Activated T-helper 2 cell treated with anti-CD3 and anti-CD28 coated beads, Interferon-gamma antibody, Interleukin-2, Interleukin-4, amounts not matched to agents 10 μg/mL and 5 μg/mL and 100 μg/mL, durations not matched to agents 14 hours and 24 hours and 36 hours (primary cell): ENCODE measurements at regions not wholly inside any gene's neighbourhood (a gene's known extent, or its start where the extent isn't known, plus 50 kb on each side); places are given as distances from the start of the nearest gene placed in this dataset.
A peak's percentile ranks its signal among the peaks of the same experiment; 100 is the strongest.

Source experiments
- DNase-seq: peaks from one replicate; pipeline ENCODE4 v3.0.0; 2021; ENCODE audit warnings: low spot score
- H3K27ac Mint-ChIP-seq: one replicate; pipeline ENCODE4 v1.8.0; 2021; ENCODE audit warnings: mixed read lengths
- H3K27me3 Mint-ChIP-seq: one replicate; pipeline ENCODE4 v1.8.0; 2021; ENCODE audit warnings: low read depth, mixed read lengths
- H3K36me3 Mint-ChIP-seq: one replicate; pipeline ENCODE4 v1.8.0; 2021; ENCODE audit warnings: low read depth, mixed read lengths
- H3K4me1 Mint-ChIP-seq: one replicate; pipeline ENCODE4 v1.8.0; 2021; ENCODE audit warnings: low read depth, mixed read lengths
- H3K4me3 Mint-ChIP-seq: one replicate; pipeline ENCODE4 v1.8.0; 2021; ENCODE audit warnings: low read depth, mild to moderate bottlenecking, moderate library complexity, mixed read lengths
- H3K9me3 Mint-ChIP-seq: one replicate; pipeline ENCODE4 v1.8.0; 2021; ENCODE audit warnings: mixed read lengths
- intact Hi-C: fragments of 100-400 bp; cut with micrococcal nuclease; formaldehyde crosslinking; loops from one replicate; pipeline ENCODE4 v1.15.1; 2023

DNA sequence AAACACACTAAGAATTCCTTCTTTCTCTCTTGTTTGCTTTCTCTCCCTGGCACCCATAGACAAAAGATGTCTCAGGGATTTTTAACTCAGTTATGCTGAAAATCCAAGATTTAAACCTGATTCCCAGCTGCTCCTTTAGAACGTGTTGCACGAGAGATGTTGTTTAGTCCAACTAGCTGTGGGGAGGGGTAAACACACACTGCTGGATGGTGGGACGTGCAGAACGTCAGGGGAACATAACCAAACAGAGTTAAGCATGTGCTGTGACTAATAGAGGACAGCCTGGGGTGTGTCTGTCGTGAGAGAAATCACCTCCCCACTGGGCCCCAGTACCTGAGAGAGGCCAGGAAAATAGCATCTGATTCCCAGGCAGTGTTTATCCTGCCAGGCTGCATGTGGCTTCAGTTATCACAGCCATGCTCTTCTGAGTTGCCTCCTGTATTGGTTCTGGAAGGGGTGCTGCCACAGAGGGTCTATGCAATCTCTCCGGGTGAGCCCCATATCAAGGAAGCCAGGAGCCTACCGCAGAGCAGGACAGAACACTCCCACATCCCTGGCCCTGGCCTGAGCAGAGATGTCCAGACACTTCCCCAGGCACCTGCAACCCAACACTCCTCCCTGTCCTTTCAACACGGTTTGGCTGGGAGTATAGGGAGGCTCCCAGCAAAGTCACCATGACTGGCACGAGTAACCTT is 112.7 kb upstream of the EGLN3 start:
- intact Hi-C loops, result no loop called here
- Mint-ChIP-seq H3K27me3 (peaks cover 27% of the 10 kb centered on the region), H3K4me1 (peaks cover 22% of the 10 kb centered on the region), H3K36me3 (peaks cover 6% of the 10 kb centered on the region), H3K27ac (no peak overlapping the region), H3K4me3 (no peak overlapping the region), H3K9me3 (peaks cover 11% of the 10 kb centered on the region)
- DNase-seq, result no peak

DNA sequence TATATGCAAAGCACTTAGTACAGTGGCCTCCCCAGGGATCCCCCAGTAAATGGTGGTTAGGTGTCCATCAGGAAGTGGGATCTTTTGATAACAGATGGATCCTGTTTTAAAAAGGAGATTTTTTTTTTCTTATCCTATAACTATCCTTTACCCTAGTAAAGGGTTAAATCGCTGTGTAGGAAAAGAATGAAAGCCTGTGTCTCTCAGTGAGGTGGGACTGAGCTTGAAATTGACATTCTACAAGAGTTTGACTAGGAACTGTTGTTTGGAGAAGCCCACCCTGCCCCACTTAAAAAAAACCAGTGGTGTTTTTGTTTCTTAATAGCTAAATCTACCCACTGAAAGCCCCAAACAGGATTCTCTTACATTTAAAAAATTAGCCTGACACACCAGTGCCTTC is 112.2 kb upstream of the EGLN3 start:
- H3K27me3 Mint-ChIP-seq, result peaks cover 24% of the 10 kb centered on the region
- peaks cover 22% of the 10 kb centered on the region for H3K4me1 Mint-ChIP-seq
- no peak overlapping the region for H3K27ac Mint-ChIP-seq
- no peak overlapping the region for H3K4me3 Mint-ChIP-seq
- H3K36me3 Mint-ChIP-seq, result peaks cover under 1% of the 10 kb centered on the region
- H3K9me3 Mint-ChIP-seq, result peaks cover 5% of the 10 kb centered on the region
- no peak for DNase-seq
- intact Hi-C loops, result no loop called here

DNA sequence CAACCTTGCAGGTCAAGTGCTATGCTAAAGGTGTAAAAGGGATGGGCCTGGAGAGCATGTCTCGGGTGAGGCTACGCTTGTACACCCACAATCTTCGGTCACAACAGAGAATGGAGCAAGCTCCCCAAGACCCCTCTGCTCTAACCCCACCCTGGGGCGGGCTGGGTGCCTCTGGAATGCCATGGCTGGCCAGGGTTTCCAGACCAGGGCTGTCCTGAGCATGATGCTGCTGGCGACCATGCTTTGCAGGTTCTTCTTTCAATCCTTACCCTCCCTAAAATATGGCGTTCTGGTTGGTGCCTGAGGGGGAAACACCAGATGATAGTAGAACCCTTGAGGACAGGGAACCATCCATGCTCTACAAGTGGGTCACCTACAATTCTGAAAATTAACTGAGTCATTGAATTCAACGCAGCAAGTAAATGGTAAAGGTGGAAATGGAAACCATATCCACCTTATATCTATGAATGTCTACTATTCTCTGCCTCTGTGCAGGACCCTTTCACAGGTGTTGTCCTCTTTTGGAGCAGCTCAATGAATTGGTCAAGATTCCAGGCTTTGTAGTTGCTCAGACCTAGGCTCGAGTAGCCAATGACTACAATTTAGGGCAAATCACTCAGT is 111.6 kb upstream of the EGLN3 start:
- Mint-ChIP-seq H3K36me3 (no peaks in the 10 kb centered on the region), H3K27me3 (peaks cover 24% of the 10 kb centered on the region), H3K4me1 (peaks cover 23% of the 10 kb centered on the region), H3K27ac (no peak overlapping the region), H3K9me3 (peaks cover 3% of the 10 kb centered on the region), H3K4me3 (no peak overlapping the region)
- no peak for DNase-seq
- intact Hi-C loops, result no loop called here

DNA sequence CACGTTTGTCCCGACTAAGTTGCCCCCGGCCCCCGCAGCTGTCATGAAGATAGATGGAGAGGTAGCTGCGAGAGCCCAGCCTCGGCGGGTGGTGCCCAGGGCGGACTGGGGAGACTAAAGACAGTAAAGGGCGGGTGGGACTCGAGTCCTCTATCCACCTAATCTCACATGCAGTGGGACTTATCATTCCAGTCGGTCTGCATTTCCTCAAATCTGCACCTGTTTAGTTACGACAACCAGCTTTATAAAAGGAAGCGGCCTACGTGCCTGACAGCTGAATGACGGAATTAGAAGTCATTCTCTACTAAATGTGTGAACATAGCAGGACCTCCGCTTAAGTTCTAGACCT is 109.8 kb upstream of the EGLN3 start:
- intact Hi-C loops, result loop anchor here (1.0 to 2.0 kb wide), 2 partner anchors 16 to 34 kb away; no protein-coding TSS in a partner anchor
- Mint-ChIP-seq H3K27ac (peak overlapping the region; percentile 86), H3K36me3 (no peaks in the 10 kb centered on the region), H3K4me3 (peak overlapping the region; percentile 83), H3K27me3 (peaks cover 20% of the 10 kb centered on the region), H3K4me1 (peaks cover 35% of the 10 kb centered on the region), H3K9me3 (no peaks in the 10 kb centered on the region)
- DNase-seq, result no peak

DNA sequence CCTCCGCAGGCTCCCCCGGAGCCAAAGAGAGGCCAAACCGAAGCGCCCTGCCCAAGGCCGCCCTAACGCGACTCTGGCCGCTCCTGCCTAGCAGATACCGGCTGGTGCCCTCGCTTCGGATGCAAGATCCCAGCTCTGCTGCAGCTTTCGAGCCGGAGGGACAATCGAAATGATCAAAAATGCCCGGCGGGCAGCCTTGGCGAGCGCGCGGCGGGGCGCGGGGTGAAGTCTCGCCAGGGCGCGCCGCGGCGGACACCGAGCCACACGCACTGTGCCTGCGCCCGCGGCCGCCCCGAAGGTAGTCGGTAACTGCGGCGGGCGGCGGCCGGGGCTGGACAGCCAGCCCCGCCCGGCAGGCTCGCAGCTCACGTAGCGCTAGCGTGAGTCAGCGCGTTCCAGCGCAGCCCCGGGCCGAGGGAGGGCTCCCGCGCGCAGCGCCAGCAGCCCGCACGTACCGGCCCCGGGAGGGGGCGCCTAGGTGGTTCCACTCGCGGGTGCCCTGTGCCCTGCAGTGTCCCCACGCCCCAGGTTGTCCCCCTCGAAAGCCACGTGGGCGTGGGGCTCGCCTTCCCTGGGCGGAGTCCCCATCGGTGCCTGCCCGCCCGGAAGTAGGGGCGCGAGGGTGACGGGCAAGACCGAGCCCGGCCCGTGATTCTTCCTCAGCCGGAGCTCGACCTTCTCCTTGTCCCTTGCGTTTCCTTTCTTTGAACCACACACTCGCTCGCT is 109.2 kb upstream of the EGLN3 start:
- peak; percentile 59 for DNase-seq
- Mint-ChIP-seq H3K27ac (peak overlapping the region; percentile 86), H3K9me3 (no peaks in the 10 kb centered on the region), H3K36me3 (no peaks in the 10 kb centered on the region), H3K4me3 (peak overlapping the region; percentile 83), H3K27me3 (peaks cover 20% of the 10 kb centered on the region), H3K4me1 (peaks cover 40% of the 10 kb centered on the region)
- intact Hi-C loops, result loop anchor here (1.0 to 5.0 kb wide), 3 partner anchors 15 to 108 kb away; partner anchors contain the start of gene EGLN3

DNA sequence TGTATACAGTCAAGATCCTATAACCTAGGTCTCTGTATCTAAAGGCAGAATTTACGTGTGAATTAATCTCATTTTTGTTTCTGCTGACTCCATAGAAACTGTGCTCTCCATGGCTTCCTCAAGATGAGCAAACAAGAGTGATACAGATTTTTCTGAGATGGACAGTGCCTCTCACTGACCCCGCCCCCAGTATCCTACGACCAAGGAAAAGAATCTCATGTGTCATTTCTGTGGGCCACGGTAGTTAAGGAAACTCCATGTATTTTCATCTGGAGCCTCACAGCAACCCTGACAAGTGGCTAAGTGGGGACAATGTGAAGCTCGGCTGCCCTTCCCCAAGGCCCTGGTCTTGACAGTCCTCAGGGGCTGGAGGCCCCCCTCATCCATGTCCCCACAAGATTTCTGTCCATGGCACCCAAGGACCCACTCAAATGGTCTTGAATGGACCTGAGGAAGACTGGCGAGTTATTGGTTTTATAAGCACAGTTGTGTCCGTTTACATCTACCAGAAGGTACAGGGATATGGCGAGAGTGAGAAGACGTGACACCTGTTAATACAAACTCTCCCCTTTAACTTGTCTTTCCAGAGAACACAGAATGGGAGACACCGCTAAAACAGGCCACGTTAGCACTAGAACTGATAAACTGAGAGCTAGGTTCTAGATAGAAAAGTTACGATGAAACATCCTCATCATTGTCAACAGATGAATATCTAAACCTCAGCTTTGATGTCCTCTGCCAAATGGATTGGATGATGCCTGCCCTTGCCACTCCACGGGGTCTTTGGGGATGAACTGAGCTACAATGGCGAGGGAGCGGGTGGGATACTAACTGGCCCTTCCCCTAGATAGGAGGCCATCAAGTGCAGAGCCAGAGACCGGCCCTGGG is 108.4 kb upstream of the EGLN3 start:
- Mint-ChIP-seq H3K9me3 (no peaks in the 10 kb centered on the region), H3K27me3 (peaks cover 20% of the 10 kb centered on the region), H3K4me3 (peak overlapping the region; percentile 73), H3K36me3 (no peaks in the 10 kb centered on the region), H3K4me1 (peaks cover 44% of the 10 kb centered on the region), H3K27ac (peak overlapping the region; percentile 76)
- DNase-seq, result no peak
- intact Hi-C loops, result loop anchor here (5.0 kb wide), 1 partner anchor 107 kb away; the partner anchor contains the start of gene EGLN3

DNA sequence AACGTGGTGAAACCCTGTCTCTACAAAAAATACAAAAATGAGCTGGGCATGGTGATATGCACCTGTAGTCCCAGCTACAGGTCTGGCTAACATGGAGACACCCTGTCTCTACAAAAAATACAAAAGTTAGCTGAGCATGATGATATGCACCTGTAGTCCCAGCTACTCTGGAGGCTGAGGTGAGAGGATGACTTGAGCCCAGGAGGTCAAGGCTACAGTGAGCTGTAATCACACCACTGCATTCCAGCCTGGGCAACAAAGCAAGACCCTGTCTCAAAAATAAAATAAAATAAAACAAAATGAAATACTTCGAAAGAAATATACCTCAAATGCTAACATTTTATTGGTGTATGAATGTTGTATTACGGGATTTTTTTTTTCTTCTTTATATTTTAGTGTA is 107.6 kb upstream of the EGLN3 start:
- H3K36me3 Mint-ChIP-seq, result peaks cover 4% of the 10 kb centered on the region
- H3K4me1 Mint-ChIP-seq, result peaks cover 52% of the 10 kb centered on the region
- no peak overlapping the region for H3K4me3 Mint-ChIP-seq
- intact Hi-C loops, result loop anchor here (5.0 kb wide), 1 partner anchor 106 kb away; the partner anchor contains the start of gene EGLN3
- no peaks in the 10 kb centered on the region for H3K9me3 Mint-ChIP-seq
- peaks cover 17% of the 10 kb centered on the region for H3K27me3 Mint-ChIP-seq
- no peak overlapping the region for H3K27ac Mint-ChIP-seq
- DNase-seq, result no peak

DNA sequence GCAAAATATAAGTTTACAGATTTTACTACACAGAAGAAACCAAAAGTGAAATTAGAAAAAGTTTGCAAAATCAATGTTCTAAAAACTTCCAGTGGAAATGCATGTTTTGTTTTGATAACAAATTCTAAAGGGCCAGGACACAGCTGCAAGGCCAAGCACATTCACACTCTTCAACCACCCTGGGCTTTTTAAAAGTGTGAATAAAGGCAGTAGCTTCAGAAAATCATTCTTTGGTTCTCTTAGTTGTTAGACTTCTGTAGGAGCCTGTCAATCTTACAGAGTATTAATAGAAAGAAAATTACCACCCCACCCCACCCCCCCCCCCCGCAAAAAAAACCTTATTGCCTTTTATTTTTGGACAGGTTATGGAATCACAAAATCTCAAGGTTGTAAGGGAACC is 105.2 kb upstream of the EGLN3 start:
- DNase-seq, result no peak
- Mint-ChIP-seq H3K9me3 (peaks cover 4% of the 10 kb centered on the region), H3K36me3 (peaks cover 7% of the 10 kb centered on the region), H3K27me3 (peaks cover 4% of the 10 kb centered on the region), H3K4me3 (no peak overlapping the region), H3K4me1 (peaks cover 67% of the 10 kb centered on the region), H3K27ac (no peak overlapping the region)
- intact Hi-C loops, result loop anchor here (5.0 kb wide), 1 partner anchor 104 kb away; the partner anchor contains the start of gene EGLN3

DNA sequence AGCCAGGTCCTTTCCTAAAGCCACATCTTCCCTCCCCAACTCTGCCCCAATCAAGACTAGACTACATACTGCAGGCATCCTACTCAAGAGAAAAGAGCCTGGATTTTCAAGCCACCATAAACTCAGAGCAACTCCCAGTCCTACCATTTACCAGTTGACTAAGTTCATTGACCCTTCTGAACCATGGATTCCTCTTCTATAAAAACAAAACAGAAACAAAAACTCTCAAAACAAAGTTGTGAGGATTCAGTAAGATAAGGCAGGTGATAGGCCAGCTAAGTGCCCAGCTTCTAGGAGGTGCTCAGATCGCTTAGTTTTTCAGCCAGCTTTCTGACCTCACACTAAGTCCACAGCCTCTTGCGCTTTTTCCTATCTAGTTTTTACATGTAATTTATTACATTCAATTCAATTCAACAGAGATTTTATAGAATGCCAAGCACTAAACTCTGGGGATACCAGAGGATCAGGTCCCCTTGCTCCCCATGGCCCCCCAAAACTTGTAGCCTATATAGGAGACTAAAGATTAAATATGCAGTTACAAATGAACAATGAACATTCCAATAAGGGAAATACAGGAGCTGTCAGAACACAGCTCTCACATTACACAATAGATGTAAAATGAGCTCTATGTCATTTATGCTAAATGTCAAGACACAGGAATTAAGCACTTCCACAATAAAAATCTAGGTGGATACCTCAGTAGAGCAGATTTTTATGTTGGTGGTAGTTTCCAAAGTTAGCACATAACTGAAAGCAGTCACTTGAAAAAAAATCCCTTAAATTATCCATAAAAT is 104.5 kb upstream of the EGLN3 start:
- Mint-ChIP-seq H3K27ac (no peak overlapping the region), H3K4me1 (peaks cover 68% of the 10 kb centered on the region)
- intact Hi-C loops, result loop anchor here (5.0 kb wide), 1 partner anchor 103 kb away; the partner anchor contains the start of gene EGLN3

DNA sequence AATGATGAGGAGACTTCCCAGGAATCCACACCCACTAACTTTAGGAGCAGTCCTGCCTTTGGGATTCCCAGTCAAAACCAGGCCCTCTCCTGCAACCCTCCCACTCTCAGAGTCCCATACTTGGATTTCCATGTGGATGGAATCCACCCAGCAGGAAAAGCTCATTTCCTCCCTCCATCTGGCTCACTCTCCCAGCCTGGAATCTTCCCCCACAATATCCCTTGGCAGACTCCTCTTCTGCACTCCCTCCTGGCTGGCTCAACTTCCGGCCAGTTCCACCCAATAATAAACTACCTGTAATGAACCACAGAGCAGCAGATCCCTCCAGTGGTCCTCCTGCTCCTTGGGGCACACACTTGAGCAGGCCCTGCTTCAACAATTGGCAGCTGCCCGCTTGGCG is 102.8 kb upstream of the EGLN3 start:
- H3K4me3 Mint-ChIP-seq, result no peak overlapping the region
- peaks cover 12% of the 10 kb centered on the region for H3K9me3 Mint-ChIP-seq
- H3K36me3 Mint-ChIP-seq, result peaks cover 17% of the 10 kb centered on the region
- intact Hi-C loops, result loop anchor here (5.0 kb wide), 1 partner anchor 144 kb away; no protein-coding TSS in a partner anchor
- peaks cover 71% of the 10 kb centered on the region for H3K4me1 Mint-ChIP-seq
- no peak overlapping the region for H3K27ac Mint-ChIP-seq
- DNase-seq, result no peak
- H3K27me3 Mint-ChIP-seq, result peaks cover 7% of the 10 kb centered on the region

More for the DNA sequence above, 104.5 kb upstream of the EGLN3 start:
- peaks cover 11% of the 10 kb centered on the region for H3K9me3 Mint-ChIP-seq
- H3K27me3 Mint-ChIP-seq, result peaks cover 5% of the 10 kb centered on the region
- peaks cover 14% of the 10 kb centered on the region for H3K36me3 Mint-ChIP-seq
- no peak for DNase-seq
- H3K4me3 Mint-ChIP-seq, result no peak overlapping the region

DNA sequence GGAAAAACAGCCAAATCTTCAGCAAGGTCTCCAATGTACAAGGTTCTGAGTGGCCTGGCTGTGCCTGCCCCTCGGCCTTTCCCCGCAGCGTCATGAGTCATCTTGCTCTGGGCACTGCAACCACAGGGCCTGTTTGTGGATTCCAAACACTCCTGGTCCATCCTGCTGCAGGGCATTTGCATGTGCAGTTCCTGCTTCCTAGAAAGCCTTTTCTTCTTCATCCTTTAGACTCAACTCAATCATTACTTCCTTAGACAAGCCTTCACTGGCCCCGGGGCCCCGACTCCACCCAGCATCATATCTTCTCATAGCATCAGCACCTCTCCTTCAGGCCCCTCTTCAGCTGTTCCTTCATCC is 101.8 kb upstream of the EGLN3 start:
- Mint-ChIP-seq H3K4me3 (peak overlapping the region; percentile 13), H3K4me1 (peaks cover 71% of the 10 kb centered on the region), H3K36me3 (peaks cover 17% of the 10 kb centered on the region), H3K27me3 (peaks cover 7% of the 10 kb centered on the region), H3K9me3 (peaks cover 12% of the 10 kb centered on the region), H3K27ac (peak overlapping the region; percentile 20)
- intact Hi-C loops, result loop anchor here (5.0 kb wide), 1 partner anchor 145 kb away; no protein-coding TSS in a partner anchor
- no peak for DNase-seq
